ENCODE measurements at regions not wholly inside any gene's neighbourhood (a gene's known extent, or its start where the extent isn't known, plus 50 kb on each side); places are given as distances from the start of the nearest gene placed in this dataset.

DNA sequence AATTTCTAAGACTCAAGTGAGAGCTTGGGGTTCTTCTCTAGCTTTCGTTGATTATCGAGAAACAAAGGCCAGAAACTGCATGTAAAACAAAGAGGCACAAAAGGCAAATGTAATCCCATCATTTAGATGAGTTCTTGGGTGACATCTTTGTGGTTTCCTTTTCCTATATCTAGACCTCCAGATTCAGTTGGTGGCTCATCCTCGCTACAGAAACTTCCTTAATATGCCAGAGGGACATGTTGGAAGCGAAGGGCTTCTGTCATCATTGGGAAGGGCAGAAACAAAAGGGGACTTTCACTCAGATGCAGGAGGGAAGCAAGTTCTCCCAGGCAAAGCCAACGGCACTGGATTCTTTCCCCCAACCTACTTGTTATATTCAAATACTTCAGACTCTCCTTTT is 150.6 kb upstream of the ZFHX3 start:
- Histone ChIP-seq H3K27ac (ENCODE audit: low read depth in 2 of 2, low read length in 1 of 2) (no peak overlapping the region), H3K4me2 (no peak overlapping the region), H3K27me3 (ENCODE audit: insufficient read depth) (no peaks in the 10 kb centered on the region), H2AFZ (ENCODE audit: low read depth) (no peak overlapping the region), H3K4me1 (ENCODE audit: control insufficient read depth in 1 of 2, insufficient read depth in 2 of 2, low read depth in 1 of 2, low read length in 1 of 2) (peaks cover 6 to 18% of the 10 kb centered on the region in 2 experiments; a peak in 3 of 4 replicates), H4K20me1 (ENCODE audit: insufficient read depth) (no peaks in the 10 kb centered on the region), H3K9ac (no peak overlapping the region), H3K9me3 (no peaks in the 10 kb centered on the region), H3K36me3 (replicated peaks in 1 of 2; ENCODE audit: control insufficient read depth in 1 of 2, insufficient read depth in 2 of 2, low read length in 1 of 2) (no peaks in the 10 kb centered on the region), H3K79me2 (ENCODE audit: insufficient read depth) (no peaks in the 10 kb centered on the region), H3F3A (replicated peaks; ENCODE audit: insufficient read depth) (peaks cover 20% of the 10 kb centered on the region), H3K4me3 (ENCODE audit: low read depth in 2 of 2, low read length in 1 of 2) (no peak overlapping the region), H3K9me2 (no peaks in the 10 kb centered on the region)
- 80% methylated on average over 5 of the region's 5 CpGs for WGBS (ENCODE audit: low lambda C conversion rate)
- POLR2A ChIA-PET, result no interaction called here
- no peak for DNase-seq
- TF ChIP-seq GATA2 (CRISPR knock-in tag; IDR thresholded peaks at IDR 0.05) (no peak), ELF1 (IDR thresholded peaks at IDR 0.05) (no peak), RAD21 (IDR thresholded peaks at IDR 0.05; ENCODE audit: low read length) (no peak), SIN3A (IDR thresholded peaks at IDR 0.05; ENCODE audit: borderline replicate concordance, low read depth, low read length) (no peak), TEAD4 (IDR thresholded peaks at IDR 0.05; ENCODE audit: borderline replicate concordance, insufficient read depth) (no peak), YY1 (IDR thresholded peaks at IDR 0.05; ENCODE audit: low read depth) (no peak), RFX5 (IDR thresholded peaks at IDR 0.05; ENCODE audit: low read length) (no peak), TAF1 (IDR thresholded peaks at IDR 0.05; ENCODE audit: borderline replicate concordance, low read depth, low read length) (no peak), FOXM1 (IDR thresholded peaks at IDR 0.05; ENCODE audit: low read depth) (no peak), CHD2 (IDR thresholded peaks at IDR 0.05; ENCODE audit: low read length, partially characterized antibody) (no peak), MEF2A (IDR thresholded peaks at IDR 0.05; ENCODE audit: borderline replicate concordance, low read depth) (no peak), MXI1 (IDR thresholded peaks at IDR 0.05; ENCODE audit: low read depth, low read length) (no peak)
- TF ChIP-seq, protein P1, sequence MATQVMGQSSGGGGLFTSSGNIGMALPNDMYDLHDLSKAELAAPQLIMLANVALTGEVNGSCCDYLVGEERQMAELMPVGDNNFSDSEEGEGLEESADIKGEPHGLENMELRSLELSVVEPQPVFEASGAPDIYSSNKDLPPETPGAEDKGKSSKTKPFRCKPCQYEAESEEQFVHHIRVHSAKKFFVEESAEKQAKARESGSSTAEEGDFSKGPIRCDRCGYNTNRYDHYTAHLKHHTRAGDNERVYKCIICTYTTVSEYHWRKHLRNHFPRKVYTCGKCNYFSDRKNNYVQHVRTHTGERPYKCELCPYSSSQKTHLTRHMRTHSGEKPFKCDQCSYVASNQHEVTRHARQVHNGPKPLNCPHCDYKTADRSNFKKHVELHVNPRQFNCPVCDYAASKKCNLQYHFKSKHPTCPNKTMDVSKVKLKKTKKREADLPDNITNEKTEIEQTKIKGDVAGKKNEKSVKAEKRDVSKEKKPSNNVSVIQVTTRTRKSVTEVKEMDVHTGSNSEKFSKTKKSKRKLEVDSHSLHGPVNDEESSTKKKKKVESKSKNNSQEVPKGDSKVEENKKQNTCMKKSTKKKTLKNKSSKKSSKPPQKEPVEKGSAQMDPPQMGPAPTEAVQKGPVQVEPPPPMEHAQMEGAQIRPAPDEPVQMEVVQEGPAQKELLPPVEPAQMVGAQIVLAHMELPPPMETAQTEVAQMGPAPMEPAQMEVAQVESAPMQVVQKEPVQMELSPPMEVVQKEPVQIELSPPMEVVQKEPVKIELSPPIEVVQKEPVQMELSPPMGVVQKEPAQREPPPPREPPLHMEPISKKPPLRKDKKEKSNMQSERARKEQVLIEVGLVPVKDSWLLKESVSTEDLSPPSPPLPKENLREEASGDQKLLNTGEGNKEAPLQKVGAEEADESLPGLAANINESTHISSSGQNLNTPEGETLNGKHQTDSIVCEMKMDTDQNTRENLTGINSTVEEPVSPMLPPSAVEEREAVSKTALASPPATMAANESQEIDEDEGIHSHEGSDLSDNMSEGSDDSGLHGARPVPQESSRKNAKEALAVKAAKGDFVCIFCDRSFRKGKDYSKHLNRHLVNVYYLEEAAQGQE (IDR thresholded peaks at IDR 0.05; ENCODE audit: low read depth, low read length), result no peak
- TF ChIP-seq, protein P2, sequence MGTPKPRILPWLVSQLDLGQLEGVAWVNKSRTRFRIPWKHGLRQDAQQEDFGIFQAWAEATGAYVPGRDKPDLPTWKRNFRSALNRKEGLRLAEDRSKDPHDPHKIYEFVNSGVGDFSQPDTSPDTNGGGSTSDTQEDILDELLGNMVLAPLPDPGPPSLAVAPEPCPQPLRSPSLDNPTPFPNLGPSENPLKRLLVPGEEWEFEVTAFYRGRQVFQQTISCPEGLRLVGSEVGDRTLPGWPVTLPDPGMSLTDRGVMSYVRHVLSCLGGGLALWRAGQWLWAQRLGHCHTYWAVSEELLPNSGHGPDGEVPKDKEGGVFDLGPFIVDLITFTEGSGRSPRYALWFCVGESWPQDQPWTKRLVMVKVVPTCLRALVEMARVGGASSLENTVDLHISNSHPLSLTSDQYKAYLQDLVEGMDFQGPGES (IDR thresholded peaks at IDR 0.05; ENCODE audit: low read depth, low read length), result no peak
- TF ChIP-seq, protein P3, sequence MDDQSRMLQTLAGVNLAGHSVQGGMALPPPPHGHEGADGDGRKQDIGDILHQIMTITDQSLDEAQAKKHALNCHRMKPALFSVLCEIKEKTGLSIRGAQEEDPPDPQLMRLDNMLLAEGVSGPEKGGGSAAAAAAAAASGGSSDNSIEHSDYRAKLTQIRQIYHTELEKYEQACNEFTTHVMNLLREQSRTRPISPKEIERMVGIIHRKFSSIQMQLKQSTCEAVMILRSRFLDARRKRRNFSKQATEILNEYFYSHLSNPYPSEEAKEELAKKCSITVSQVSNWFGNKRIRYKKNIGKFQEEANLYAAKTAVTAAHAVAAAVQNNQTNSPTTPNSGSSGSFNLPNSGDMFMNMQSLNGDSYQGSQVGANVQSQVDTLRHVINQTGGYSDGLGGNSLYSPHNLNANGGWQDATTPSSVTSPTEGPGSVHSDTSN (IDR thresholded peaks at IDR 0.05), result no peak
- TF ChIP-seq, protein P4, sequence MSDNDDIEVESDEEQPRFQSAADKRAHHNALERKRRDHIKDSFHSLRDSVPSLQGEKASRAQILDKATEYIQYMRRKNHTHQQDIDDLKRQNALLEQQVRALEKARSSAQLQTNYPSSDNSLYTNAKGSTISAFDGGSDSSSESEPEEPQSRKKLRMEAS (IDR thresholded peaks at IDR 0.05; ENCODE audit: low read depth), result no peak
- CTCF ChIA-PET, result interaction anchor here (1.1 kb wide), 1 partner anchor 138 kb away, joined by 3 read pairs; no protein-coding TSS in a partner anchor

All from SK-N-SH (cell line).